ENCODE measurements at regions not wholly inside any gene's neighbourhood (a gene's known extent, or its start where the extent isn't known, plus 50 kb on each side); places are given as distances from the start of the nearest gene placed in this dataset.
"Not testable (repeated sequence)": the region's sequence is repeated elsewhere in the genome, so short reads cannot be mapped to it uniquely, and the experiment has no call there.

DNA sequence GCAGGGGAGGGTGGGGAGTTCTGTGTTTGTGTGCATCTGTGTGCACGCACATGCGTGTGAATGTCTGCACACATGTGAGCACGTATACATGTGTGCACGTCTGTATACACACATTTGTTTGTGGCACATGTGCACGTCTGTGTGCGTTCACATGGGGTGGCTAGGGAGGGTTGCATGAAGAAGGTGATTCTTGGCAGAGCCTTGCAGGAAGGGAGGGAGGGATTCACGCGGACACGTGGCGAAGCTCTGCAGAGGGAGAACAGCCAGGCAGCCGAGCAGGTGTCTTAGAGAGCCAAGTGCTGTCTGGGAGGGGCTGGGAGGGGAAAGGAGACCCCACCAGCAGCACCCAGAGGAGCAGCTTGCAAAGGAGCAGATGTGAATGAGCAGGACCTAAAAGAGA, 372.1 kb downstream of the BRD1 start:
- Histone ChIP-seq H3K36me3 (ENCODE audit: control insufficient read depth, insufficient read depth, low read length) (no peaks in the 10 kb centered on the region), H3K4me3 (ENCODE audit: low read depth, low read length) (no peak overlapping the region), H3K27me3 (ENCODE audit: control insufficient read depth, insufficient read depth, low read length) (no peaks in the 10 kb centered on the region)
- DNase-seq (ENCODE audit: low read depth) = no peak
- ChIA-PET POLR2A (no interaction called here), CTCF (no interaction called here)
- TF ChIP-seq, protein P1, sequence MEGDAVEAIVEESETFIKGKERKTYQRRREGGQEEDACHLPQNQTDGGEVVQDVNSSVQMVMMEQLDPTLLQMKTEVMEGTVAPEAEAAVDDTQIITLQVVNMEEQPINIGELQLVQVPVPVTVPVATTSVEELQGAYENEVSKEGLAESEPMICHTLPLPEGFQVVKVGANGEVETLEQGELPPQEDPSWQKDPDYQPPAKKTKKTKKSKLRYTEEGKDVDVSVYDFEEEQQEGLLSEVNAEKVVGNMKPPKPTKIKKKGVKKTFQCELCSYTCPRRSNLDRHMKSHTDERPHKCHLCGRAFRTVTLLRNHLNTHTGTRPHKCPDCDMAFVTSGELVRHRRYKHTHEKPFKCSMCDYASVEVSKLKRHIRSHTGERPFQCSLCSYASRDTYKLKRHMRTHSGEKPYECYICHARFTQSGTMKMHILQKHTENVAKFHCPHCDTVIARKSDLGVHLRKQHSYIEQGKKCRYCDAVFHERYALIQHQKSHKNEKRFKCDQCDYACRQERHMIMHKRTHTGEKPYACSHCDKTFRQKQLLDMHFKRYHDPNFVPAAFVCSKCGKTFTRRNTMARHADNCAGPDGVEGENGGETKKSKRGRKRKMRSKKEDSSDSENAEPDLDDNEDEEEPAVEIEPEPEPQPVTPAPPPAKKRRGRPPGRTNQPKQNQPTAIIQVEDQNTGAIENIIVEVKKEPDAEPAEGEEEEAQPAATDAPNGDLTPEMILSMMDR (IDR thresholded peaks at IDR 0.05; ENCODE audit: insufficient read depth, low read depth, low read length) = no peak

DNA sequence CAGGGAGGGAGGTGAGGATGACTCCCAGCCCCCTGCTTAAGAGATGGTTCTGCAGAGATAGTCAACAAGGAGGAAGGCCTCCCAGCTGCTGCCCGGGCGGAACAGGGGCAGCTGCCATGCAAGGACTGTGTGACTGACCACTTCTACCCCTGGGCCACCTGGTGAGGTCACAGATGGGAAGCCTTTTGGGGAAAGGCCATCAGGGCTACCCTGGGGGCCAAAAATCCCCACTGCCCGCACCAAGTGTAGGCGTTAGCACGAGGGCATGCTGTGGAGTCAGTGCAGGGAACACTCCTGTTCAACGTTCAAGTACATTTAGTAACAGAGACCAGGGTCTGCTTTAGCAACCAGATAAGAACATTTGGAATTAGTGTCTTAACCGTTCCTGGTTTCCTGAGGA, 372.9 kb downstream of the BRD1 start:
- TF ChIP-seq, protein P1 (IDR thresholded peaks at IDR 0.05; ENCODE audit: insufficient read depth, low read depth, low read length) = no peak
- POLR2A ChIA-PET = no interaction called here
- no peak for DNase-seq (ENCODE audit: low read depth)
- no peak overlapping the region for H3K4me3 ChIP-seq (ENCODE audit: low read depth, low read length)
- H3K36me3 ChIP-seq (ENCODE audit: control insufficient read depth, insufficient read depth, low read length) = no peaks in the 10 kb centered on the region
- CTCF ChIA-PET = no interaction called here
- H3K27me3 ChIP-seq (ENCODE audit: control insufficient read depth, insufficient read depth, low read length) = no peaks in the 10 kb centered on the region

DNA sequence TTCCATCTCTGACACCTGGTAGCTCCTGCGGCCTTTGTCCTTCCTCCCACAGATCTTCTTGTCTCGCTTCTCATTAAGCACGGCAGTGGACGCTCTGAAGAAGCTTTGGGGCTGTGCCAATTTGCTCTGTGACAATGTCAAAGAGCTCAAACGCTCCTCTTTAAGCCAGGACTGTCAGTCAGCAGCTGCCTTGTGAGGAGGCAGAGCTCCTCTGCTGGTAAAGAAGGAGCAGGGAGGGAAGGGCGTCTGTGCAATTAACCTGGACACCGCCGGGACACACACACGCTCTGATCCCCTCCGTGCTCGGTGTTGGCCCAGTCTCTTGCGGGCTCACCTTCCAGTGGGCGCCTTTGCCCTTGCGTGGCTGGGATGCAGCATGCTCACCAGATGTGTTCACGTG, 373.9 kb downstream of the BRD1 start:
- POLR2A ChIA-PET = no interaction called here
- Histone ChIP-seq H3K27me3 (ENCODE audit: control insufficient read depth, insufficient read depth, low read length) (no peaks in the 10 kb centered on the region), H3K4me3 (ENCODE audit: low read depth, low read length) (no peak overlapping the region), H3K36me3 (ENCODE audit: control insufficient read depth, insufficient read depth, low read length) (no peaks in the 10 kb centered on the region)
- TF ChIP-seq, protein P1 (IDR thresholded peaks at IDR 0.05; ENCODE audit: insufficient read depth, low read depth, low read length) = no peak
- no peak for DNase-seq (ENCODE audit: low read depth)
- CTCF ChIA-PET = no interaction called here

DNA sequence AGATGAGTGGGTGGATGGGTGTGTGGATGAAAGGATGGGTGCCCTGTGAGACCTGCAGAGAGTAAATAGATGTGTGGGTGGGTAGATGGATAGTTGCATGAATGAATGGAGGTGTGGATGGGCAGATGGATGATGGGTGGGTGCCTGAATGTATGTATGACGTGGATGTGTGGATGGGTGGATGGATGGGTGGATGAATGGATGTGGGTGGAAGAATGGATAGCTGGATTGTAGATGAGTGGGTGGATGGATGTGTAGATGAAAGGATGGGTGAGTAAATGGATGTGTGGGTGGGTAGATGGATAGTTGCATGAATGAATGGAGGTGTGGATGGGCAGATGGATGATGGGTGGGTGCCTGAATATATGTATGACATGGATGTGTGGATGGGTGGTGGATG, 374.7 kb downstream of the BRD1 start:
- CTCF ChIA-PET; DNase-seq (ENCODE audit: low read depth); H3K4me3 ChIP-seq (ENCODE audit: low read depth, low read length); H3K27me3 ChIP-seq (ENCODE audit: control insufficient read depth, insufficient read depth, low read length); H3K36me3 ChIP-seq (ENCODE audit: control insufficient read depth, insufficient read depth, low read length); POLR2A ChIA-PET: not testable (repeated sequence)

DNA sequence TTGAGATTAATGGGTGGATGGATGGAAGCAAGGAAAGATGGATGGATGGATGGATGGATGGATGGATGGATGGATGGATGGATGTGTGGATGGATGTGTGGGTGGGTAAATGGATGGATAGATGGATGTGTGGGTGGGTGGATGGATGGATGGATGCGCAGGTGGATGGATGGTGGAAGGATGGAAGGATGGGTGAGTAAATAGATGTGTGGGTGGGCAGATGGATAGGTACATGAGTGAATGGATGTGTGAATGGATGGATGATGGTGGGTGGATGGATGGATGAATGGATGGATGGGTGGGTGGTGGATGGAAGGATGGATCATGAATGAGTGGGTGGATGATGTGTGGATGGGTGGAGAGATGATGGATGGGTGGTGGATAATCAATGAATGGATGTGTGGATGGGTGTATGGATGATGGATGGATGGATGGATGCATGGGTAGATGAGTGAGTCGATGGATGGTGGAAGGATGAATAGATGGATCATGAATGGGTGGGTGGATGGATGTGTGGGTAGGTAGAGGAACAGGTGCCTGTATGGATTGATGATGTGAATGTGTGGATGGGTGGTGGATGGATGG, 375.2 kb downstream of the BRD1 start:
- ChIA-PET CTCF (no interaction called here), POLR2A (no interaction called here)
- no peak for DNase-seq (ENCODE audit: low read depth)
- Histone ChIP-seq H3K27me3 (ENCODE audit: control insufficient read depth, insufficient read depth, low read length) (no peaks in the 10 kb centered on the region), H3K4me3 (ENCODE audit: low read depth, low read length) (no peak overlapping the region), H3K36me3 (ENCODE audit: control insufficient read depth, insufficient read depth, low read length) (no peaks in the 10 kb centered on the region)
- TF ChIP-seq, protein P1 (IDR thresholded peaks at IDR 0.05; ENCODE audit: insufficient read depth, low read depth, low read length) = no peak

DNA sequence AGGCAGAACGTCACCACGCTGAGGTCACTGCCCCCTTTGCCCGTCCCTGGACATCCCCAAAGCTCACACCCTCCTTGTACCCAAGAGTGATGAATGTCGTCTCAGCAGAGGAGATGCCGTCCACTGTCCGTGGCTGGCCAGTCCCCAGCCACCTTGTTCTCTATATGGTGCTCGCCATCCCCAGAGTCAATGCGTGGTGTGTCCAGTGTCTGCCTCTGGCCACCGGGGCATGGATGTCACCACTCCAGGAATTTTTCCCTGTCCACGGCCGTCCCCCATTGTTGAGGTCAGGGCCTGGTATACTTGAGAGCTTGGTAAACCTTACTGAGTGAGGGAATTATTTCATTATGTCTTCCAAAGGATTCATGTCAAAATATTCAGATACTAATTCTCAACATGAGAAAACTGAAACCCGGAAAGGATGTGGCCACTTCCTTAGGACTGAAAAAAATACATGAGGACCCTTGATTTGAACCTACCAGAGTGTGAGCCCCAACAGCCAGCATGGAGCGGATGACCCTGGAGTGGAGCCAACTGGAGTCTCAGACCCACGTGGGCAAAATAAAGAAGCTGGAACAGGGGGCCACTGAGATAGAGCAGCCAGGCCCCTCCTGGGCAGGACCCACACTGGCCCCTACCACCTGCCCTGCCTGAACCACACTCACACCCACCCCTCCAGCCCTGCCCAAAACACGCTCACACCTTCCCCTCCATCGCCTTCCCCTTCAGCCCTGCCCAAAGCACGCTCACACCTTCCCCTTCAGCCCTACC, 376.4 kb downstream of the BRD1 start:
- Histone ChIP-seq H3K36me3 (ENCODE audit: control insufficient read depth, insufficient read depth, low read length) (no peaks in the 10 kb centered on the region), H3K4me3 (ENCODE audit: low read depth, low read length) (no peak overlapping the region), H3K27me3 (ENCODE audit: control insufficient read depth, insufficient read depth, low read length) (no peaks in the 10 kb centered on the region)
- ChIA-PET POLR2A (no interaction called here), CTCF (no interaction called here)
- no peak for DNase-seq (ENCODE audit: low read depth)
- TF ChIP-seq, protein P1 (IDR thresholded peaks at IDR 0.05; ENCODE audit: insufficient read depth, low read depth, low read length) = no peak

All from BJ (cell line).